D721Med (cell line): ENCODE measurements at regions not wholly inside any gene's neighbourhood (a gene's known extent, or its start where the extent isn't known, plus 50 kb on each side); places are given as distances from the start of the nearest gene placed in this dataset.

ENCODE experiments used
- DNase-seq: peaks from one replicate; pipeline ENCODE4 v3.0.0; 2011; ENCODE audit warnings: low spot score; ENCODE audit not compliant: insufficient read length
- FAIRE-seq: peaks from 2 replicates; lab custom pipeline; 2011; peaks lifted over from hg19 to GRCh38; lab: Jason Lieb, UNC
- CTCF ChIP-seq: IDR thresholded peaks from 2 replicates; pipeline ENCODE4 v1.5.1; 2012; ENCODE audit warnings: mild to moderate bottlenecking, control low read depth; ENCODE audit not compliant: insufficient read depth; ENCODE audit errors: missing control alignments

- FAIRE-seq (peak; percentile 96), DNase-seq (no peak)
- TF ChIP-seq CTCF = no peak
Observed at GRCh38 chr18:73824671-73825070, 323.0 kb downstream of the FBXO15 start.

DNA sequence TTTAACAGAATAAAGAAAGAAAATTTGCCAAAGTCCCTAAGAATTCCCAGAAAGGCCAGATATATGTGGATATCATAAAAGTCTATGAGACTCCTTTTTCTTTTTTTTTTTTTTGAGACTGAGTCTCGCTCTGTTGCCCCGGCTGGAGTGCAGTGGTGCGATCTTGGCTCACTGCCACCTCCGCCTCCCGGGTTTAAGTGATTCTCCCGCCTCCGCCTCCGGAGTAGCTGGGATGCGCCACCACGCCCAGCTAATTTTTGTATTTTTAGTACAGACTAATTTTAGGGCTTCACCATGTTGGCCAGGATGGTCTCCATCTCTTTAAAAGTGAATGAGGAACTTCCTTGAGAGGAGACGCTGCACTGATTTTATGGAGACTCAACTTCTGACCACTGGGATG lies 335.2 kb downstream of the FBXO15 start:
- TF ChIP-seq CTCF = no peak
- FAIRE-seq = no peak
- DNase-seq = no peak

DNA sequence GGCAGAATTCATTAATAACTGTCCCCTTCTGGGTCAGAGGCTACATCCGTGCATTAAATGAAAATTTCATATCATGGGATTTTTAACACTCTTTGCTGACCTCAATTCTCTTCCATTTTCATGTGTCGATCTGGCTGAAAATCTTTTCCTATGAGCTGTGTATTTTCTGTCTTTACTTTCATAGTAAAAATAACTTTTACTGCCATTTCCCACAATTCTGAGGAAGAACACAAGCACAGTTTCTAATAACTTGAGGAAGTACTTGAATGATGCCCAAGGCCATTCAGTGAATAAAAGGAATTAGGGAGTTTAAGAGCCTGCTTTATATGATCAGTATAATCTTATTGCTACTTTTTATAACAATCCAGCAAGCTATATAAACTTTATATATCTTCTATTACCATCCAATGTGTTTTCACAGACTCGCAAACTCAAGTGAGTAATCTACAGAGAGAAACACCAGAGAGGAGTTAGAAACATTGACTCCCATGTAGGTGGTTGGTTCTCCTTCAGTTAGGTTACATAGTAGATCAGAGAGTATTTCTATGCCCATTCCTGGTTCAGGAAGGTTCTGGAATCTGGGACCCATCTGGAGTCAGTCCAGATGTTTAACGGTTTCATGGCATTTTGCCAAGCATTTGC lies 340.0 kb downstream of the FBXO15 start:
- FAIRE-seq (no peak), DNase-seq (no peak)
- TF ChIP-seq CTCF = no peak

DNA sequence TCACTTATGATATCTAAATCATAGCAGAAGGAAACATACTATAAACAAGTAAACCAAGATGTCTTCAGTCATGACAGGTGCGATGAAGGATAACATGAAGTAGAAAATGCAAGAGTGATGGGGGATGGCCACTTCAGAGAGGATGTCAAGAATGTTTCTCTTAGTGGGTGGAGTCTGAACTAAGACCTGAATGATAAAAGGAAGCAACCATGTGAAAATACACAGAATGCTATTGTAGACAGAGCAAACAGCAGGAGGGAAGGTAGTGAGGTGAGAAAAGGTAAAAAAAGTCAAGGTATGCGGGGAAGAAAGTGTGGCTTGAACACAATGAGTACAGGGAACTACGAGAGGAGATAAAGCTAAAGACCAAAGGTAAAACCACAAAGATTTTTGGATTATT lies 341.6 kb downstream of the FBXO15 start:
- FAIRE-seq = no peak
- TF ChIP-seq CTCF = no peak
- no peak for DNase-seq

GRCh38 chr18:73797419-73797818 lies 350.2 kb downstream of the FBXO15 start:
- no peak for TF ChIP-seq CTCF
- FAIRE-seq (peak; percentile 98), DNase-seq (no peak)

DNA sequence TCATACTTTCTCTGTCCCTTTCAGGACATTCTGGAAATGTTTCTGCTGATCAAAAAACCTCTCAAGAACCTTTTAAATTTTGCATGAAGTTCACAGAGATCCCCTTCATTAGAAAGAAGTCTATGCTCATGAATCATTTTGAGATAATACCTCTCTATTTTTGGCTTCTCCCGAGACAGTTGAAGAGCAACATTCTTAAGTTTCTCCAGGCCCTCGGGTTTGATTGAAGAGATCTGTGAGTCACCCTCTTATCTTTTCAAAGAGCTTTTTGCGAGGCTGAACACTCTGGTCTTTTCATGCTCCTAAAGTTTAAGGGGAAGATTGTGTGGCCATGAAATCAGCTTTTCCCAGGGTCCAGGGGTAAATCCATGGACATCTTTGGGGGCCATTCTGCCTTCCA lies 354.2 kb downstream of the FBXO15 start:
- no peak for DNase-seq
- TF ChIP-seq CTCF = no peak

DNA sequence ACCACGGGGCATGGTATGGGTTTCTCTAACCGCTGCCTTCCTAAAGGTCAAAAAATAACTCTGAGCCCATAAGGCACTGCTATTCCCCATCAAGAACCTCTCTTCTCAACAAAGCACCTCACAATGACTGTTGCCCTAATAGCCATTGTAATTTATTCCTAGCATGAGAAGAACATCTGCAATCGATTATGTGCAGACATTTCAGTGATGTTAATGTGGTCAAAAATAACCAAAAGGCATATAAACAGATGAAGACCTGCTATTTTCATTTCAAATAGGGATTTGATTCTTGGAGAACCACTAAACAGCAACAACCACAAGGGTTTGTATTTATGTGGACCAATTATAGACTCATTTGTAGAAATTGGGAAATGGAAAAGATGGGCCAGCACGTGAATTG lies 356.6 kb downstream of the FBXO15 start:
- no peak for DNase-seq
- FAIRE-seq = no peak
- no peak for TF ChIP-seq CTCF

More for the DNA sequence above, 354.2 kb downstream of the FBXO15 start:
- FAIRE-seq = no peak
